ENCODE measurements at regions not wholly inside any gene's neighbourhood (a gene's known extent, or its start where the extent isn't known, plus 50 kb on each side); places are given as distances from the start of the nearest gene placed in this dataset.

DNA sequence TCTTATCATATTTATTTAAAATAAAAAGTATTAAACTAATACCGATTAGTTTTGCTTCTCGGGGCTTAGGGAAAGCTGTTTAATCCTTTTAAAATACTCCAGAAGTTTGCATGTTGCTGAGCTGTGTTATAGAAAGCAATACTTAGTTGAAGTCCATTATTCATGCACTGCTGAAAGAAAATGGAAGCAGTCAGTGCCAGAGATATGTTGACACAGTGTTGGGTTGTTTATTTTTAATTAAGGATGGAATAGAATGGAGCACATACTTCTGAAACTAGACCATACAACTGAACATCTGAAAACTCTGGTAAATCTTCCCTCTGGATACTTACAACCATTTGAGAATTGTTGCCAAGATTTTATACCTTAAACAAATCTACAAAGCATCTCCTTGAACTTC is 282.7 kb upstream of the CCDC179 start:
- DNase-seq (ENCODE audit: extremely low read depth, insufficient read length), result no peak
- Histone ChIP-seq H3K36me3 (ENCODE audit: control insufficient read depth, insufficient read depth, low read length) (no peaks in the 10 kb centered on the region), H3K27me3 (replicated peaks; ENCODE audit: control insufficient read depth, insufficient read depth, low read length) (no peaks in the 10 kb centered on the region), H3K4me3 (replicated peaks; ENCODE audit: low read depth, low read length) (no peak overlapping the region)
- TF ChIP-seq, protein P1, sequence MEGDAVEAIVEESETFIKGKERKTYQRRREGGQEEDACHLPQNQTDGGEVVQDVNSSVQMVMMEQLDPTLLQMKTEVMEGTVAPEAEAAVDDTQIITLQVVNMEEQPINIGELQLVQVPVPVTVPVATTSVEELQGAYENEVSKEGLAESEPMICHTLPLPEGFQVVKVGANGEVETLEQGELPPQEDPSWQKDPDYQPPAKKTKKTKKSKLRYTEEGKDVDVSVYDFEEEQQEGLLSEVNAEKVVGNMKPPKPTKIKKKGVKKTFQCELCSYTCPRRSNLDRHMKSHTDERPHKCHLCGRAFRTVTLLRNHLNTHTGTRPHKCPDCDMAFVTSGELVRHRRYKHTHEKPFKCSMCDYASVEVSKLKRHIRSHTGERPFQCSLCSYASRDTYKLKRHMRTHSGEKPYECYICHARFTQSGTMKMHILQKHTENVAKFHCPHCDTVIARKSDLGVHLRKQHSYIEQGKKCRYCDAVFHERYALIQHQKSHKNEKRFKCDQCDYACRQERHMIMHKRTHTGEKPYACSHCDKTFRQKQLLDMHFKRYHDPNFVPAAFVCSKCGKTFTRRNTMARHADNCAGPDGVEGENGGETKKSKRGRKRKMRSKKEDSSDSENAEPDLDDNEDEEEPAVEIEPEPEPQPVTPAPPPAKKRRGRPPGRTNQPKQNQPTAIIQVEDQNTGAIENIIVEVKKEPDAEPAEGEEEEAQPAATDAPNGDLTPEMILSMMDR (IDR thresholded peaks at IDR 0.05; ENCODE audit: insufficient read depth, low read length, poor library complexity, severe bottlenecking), result no peak

DNA sequence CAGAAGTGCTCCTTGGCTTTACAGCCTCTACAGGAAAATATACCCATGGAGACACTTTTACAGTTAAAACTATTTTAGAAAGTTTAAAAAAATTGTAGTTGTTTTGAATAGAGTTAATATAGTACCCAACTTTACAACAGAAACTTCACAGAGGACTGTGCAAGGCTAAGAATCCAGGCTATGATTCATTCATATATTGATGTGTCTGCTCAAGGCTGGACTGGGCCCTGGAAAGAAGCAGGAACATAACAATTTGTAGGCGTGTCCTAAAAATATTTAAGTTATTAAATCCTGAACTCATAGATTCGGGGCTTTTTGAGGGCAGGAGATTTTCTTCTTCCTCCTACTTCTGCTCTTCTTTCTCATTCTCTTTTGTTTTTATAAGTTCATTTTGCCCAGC is 291.5 kb upstream of the CCDC179 start:
- Histone ChIP-seq H3K4me3 (replicated peaks; ENCODE audit: low read depth, low read length) (no peak overlapping the region), H3K27me3 (replicated peaks; ENCODE audit: control insufficient read depth, insufficient read depth, low read length) (no peaks in the 10 kb centered on the region), H3K36me3 (ENCODE audit: control insufficient read depth, insufficient read depth, low read length) (no peaks in the 10 kb centered on the region)
- TF ChIP-seq, protein P1 (IDR thresholded peaks at IDR 0.05; ENCODE audit: insufficient read depth, low read length, poor library complexity, severe bottlenecking), result no peak
- DNase-seq (ENCODE audit: extremely low read depth, insufficient read length), result no peak

DNA sequence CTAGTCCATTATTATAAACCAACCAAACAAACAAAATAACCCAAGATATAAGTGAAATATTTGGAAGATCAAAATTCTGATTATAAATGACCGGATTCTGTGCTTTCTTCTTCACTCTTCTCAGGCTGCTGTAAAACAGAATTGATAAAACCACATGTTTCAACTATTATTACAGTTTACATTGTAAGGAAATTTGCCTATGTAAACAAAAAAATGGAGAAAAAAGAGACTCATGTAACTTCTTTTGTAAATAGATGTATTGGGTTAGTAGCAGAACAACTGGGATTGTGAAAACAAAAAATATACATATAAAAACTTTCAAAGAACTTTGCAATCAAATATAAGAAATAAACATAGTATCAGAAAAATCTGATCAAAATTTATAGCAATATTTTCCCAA is 295.2 kb upstream of the CCDC179 start:
- Histone ChIP-seq H3K4me3 (replicated peaks; ENCODE audit: low read depth, low read length) (no peak overlapping the region), H3K27me3 (replicated peaks; ENCODE audit: control insufficient read depth, insufficient read depth, low read length) (no peaks in the 10 kb centered on the region), H3K36me3 (ENCODE audit: control insufficient read depth, insufficient read depth, low read length) (no peaks in the 10 kb centered on the region)
- TF ChIP-seq, protein P1 (IDR thresholded peaks at IDR 0.05; ENCODE audit: insufficient read depth, low read length, poor library complexity, severe bottlenecking), result no peak
- DNase-seq (ENCODE audit: extremely low read depth, insufficient read length), result no peak

DNA sequence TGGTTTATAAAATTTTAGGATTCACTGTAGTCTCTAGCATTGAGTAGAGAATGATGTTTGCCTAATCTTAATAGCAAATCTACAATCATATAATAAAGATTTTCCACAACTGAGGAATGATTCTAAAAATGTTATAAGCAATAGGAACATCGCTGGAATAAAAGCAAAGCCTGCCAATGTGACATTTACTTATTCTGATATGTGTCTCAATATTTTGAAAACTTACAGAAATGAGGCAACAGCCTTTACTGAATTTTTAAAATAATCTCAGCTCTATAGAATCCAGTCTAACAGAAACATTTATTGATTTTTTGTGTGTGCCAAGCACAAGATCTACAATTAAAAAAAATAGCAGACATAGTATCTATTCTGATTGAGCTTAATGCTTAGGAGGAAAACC is 303.7 kb upstream of the CCDC179 start:
- no peaks in the 10 kb centered on the region for H3K27me3 ChIP-seq (replicated peaks; ENCODE audit: control insufficient read depth, insufficient read depth, low read length)
- no peaks in the 10 kb centered on the region for H3K36me3 ChIP-seq (ENCODE audit: control insufficient read depth, insufficient read depth, low read length)
- TF ChIP-seq, protein P1 (IDR thresholded peaks at IDR 0.05; ENCODE audit: insufficient read depth, low read length, poor library complexity, severe bottlenecking), result no peak
- no peak overlapping the region for H3K4me3 ChIP-seq (replicated peaks; ENCODE audit: low read depth, low read length)
- no peak for DNase-seq (ENCODE audit: extremely low read depth, insufficient read length)

DNA sequence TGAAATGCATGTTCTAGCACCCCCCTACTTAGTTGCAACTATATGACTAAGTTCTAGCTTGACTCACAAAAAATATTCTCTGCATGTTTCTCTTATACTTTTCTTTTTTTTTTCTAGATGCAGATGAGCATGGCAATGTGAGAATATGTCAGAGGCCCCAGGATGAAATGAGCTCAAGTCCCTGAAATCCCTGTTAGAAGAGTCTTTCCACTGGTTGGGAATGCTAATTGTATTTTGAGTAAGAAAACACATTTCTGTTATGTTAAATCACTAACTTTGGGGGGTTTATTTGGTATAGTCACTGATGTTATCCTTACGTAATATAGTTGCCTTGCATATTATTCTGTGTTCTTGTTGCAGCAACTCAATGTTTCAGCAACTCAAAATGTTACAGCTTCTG is 306.1 kb upstream of the CCDC179 start:
- no peak for DNase-seq (ENCODE audit: extremely low read depth, insufficient read length)
- H3K4me3 ChIP-seq (replicated peaks; ENCODE audit: low read depth, low read length), result no peak overlapping the region
- H3K27me3 ChIP-seq (replicated peaks; ENCODE audit: control insufficient read depth, insufficient read depth, low read length), result no peaks in the 10 kb centered on the region
- TF ChIP-seq, protein P1 (IDR thresholded peaks at IDR 0.05; ENCODE audit: insufficient read depth, low read length, poor library complexity, severe bottlenecking), result no peak
- no peaks in the 10 kb centered on the region for H3K36me3 ChIP-seq (ENCODE audit: control insufficient read depth, insufficient read depth, low read length)

DNA sequence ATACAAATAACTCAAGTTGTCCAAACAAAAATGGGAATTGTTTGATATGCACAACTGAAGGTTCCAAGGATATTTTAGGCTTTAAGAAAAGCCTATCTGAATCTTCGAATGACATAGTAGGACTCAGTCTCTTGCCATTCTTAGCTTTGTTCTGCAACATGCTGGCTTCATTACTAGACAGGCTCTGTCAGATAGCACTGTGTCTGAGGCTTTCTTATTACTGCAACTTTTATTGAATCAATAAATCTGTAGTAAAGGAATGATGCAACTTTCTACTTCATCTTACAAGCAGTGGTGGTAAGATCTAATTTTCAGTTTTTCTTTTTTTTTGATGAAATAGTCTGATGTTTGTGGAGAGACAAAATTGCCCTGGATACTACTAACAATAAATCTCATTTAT is 319.3 kb upstream of the CCDC179 start:
- TF ChIP-seq, protein P1 (IDR thresholded peaks at IDR 0.05; ENCODE audit: insufficient read depth, low read length, poor library complexity, severe bottlenecking), result no peak
- H3K4me3 ChIP-seq (replicated peaks; ENCODE audit: low read depth, low read length), result no peak overlapping the region
- no peak for DNase-seq (ENCODE audit: extremely low read depth, insufficient read length)
- no peaks in the 10 kb centered on the region for H3K27me3 ChIP-seq (replicated peaks; ENCODE audit: control insufficient read depth, insufficient read depth, low read length)
- H3K36me3 ChIP-seq (ENCODE audit: control insufficient read depth, insufficient read depth, low read length), result no peaks in the 10 kb centered on the region

Measured in GM06990 (cell line).